SU-DHL-6 (cell line): ENCODE measurements at regions not wholly inside any gene's neighbourhood (a gene's known extent, or its start where the extent isn't known, plus 50 kb on each side); places are given as distances from the start of the nearest gene placed in this dataset.

Source experiments
- H2AFZ ChIP-seq: fragments of 200-600 bp; sonication (generic); 2 replicates; pipeline ENCODE4 v1.6.1; 2014; ENCODE audit warnings: low read depth, mild to moderate bottlenecking, moderate library complexity, mixed read lengths, antibody characterized with exemption, low read length; ENCODE audit not compliant: severe bottlenecking
- H3F3A ChIP-seq: fragments of 200-600 bp; shearing (Covaris generic); 2 replicates; pipeline ENCODE4 v1.6.0; 2016; ENCODE audit warnings: antibody characterized with exemption, mild to moderate bottlenecking; ENCODE audit not compliant: insufficient read depth
- H3K27ac ChIP-seq: fragments of 200-600 bp; sonication (generic); 2 replicates; pipeline ENCODE4 v1.5.1; 2016; ENCODE audit warnings: low read depth, mild to moderate bottlenecking, low read length, moderate library complexity, mixed read lengths
- H3K27me3 ChIP-seq: fragments of 200-600 bp; sonication (generic), shearing (Covaris generic); 2 replicates; pipeline ENCODE4 v1.6.0; 2014; ENCODE audit warnings: mild to moderate bottlenecking, low read length
- H3K36me3 ChIP-seq: fragments of 200-600 bp; sonication (generic); 2 replicates; pipeline ENCODE4 v1.6.1; 2014; ENCODE audit warnings: mild to moderate bottlenecking, low read length, mixed read lengths
- H3K4me2 ChIP-seq: fragments of 300-600, 200-600 bp; shearing (Covaris generic), sonication (generic); 2 replicates; pipeline ENCODE4 v1.6.0; 2014; ENCODE audit warnings: low read length, low read depth, mild to moderate bottlenecking; ENCODE audit not compliant: poor library complexity, severe bottlenecking
- H3K4me3 ChIP-seq: fragments of 200-600 bp; sonication (generic); 2 replicates; pipeline ENCODE4 v1.5.1; 2014; ENCODE audit warnings: antibody characterized with exemption, low read length, mild to moderate bottlenecking, mixed read lengths; ENCODE audit not compliant: insufficient read depth, poor library complexity, severe bottlenecking
- H3K79me2 ChIP-seq: fragments of 200-600 bp; sonication (generic); 2 replicates; pipeline ENCODE4 v1.6.1; 2014; ENCODE audit warnings: mild to moderate bottlenecking, low read length, moderate library complexity; ENCODE audit not compliant: insufficient read depth
- H3K9ac ChIP-seq: fragments of 200-600 bp; sonication (generic); 2 replicates; pipeline ENCODE4 v1.7.0; 2014; ENCODE audit warnings: mild to moderate bottlenecking, low read length
- H3K9me2 ChIP-seq: fragments of 200-600 bp; sonication (generic); replicated peaks from 2 replicates; pipeline ENCODE4 v1.6.1; 2014; ENCODE audit warnings: low read length; ENCODE audit not compliant: insufficient read depth
- H3K9me3 ChIP-seq: fragments of 200-600 bp; sonication (generic); 2 replicates; pipeline ENCODE4 v1.6.1; 2014; ENCODE audit warnings: low read length, mixed read lengths; ENCODE audit not compliant: insufficient read depth
- H4K20me1 ChIP-seq: fragments of 200-600 bp; sonication (generic); 2 replicates; pipeline ENCODE4 v1.6.1; 2014; ENCODE audit warnings: low read depth, mild to moderate bottlenecking, antibody characterized with exemption, low read length, moderate library complexity, mixed read lengths
- EZH2phosphoT487 ChIP-seq: fragments of 200-600 bp; sonication (generic), shearing (Covaris generic); conservative IDR thresholded peaks from 2 replicates; pipeline ENCODE4 v1.6.1; 2018; ENCODE audit warnings: mild to moderate bottlenecking, antibody characterized with exemption, low read length, moderate library complexity, mixed read lengths
- TF ChIP-seq, protein P1 (sequence below): fragments of 200-600 bp; sonication (generic); IDR thresholded peaks from one replicate; pipeline ENCODE4 v1.5.1; 2017; ENCODE audit warnings: antibody characterized with exemption, mild to moderate bottlenecking, low read length, moderate library complexity; ENCODE audit not compliant: insufficient read depth, poor library complexity, severe bottlenecking

DNA sequence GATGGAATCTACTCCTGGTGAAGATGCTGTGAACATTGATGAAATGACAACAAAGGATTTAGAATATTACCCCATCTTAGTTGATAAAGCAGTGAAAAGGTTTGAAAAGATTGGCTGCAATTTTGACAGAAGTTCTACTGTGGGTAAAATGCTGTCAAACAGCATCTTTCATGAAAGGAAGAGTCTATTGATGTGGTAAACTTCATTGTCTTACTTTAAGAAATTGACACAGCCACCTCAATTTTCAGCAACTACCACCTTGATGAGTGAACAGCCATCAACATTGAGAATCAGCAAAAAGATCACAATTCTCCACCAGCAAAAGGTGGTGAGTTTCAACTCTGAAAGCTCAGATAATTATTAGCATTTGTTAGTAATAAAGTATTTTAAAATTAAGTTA lies 310.3 kb upstream of the RBMS1 start:
- Histone ChIP-seq H3F3A (no peaks in the 10 kb centered on the region), H3K9me3 (no peaks in the 10 kb centered on the region), H3K27me3 (no peaks in the 10 kb centered on the region), H3K4me2 (no peak overlapping the region), H3K4me3 (no peak overlapping the region), H3K9ac (no peak overlapping the region), H2AFZ (no peak overlapping the region), H3K36me3 (no peaks in the 10 kb centered on the region), H4K20me1 (no peaks in the 10 kb centered on the region), H3K79me2 (no peaks in the 10 kb centered on the region), H3K27ac (no peak overlapping the region), H3K9me2 (no peaks in the 10 kb centered on the region)
- TF ChIP-seq, protein P1, sequence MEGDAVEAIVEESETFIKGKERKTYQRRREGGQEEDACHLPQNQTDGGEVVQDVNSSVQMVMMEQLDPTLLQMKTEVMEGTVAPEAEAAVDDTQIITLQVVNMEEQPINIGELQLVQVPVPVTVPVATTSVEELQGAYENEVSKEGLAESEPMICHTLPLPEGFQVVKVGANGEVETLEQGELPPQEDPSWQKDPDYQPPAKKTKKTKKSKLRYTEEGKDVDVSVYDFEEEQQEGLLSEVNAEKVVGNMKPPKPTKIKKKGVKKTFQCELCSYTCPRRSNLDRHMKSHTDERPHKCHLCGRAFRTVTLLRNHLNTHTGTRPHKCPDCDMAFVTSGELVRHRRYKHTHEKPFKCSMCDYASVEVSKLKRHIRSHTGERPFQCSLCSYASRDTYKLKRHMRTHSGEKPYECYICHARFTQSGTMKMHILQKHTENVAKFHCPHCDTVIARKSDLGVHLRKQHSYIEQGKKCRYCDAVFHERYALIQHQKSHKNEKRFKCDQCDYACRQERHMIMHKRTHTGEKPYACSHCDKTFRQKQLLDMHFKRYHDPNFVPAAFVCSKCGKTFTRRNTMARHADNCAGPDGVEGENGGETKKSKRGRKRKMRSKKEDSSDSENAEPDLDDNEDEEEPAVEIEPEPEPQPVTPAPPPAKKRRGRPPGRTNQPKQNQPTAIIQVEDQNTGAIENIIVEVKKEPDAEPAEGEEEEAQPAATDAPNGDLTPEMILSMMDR, result no peak
- TF ChIP-seq EZH2phosphoT487, result no peak

DNA sequence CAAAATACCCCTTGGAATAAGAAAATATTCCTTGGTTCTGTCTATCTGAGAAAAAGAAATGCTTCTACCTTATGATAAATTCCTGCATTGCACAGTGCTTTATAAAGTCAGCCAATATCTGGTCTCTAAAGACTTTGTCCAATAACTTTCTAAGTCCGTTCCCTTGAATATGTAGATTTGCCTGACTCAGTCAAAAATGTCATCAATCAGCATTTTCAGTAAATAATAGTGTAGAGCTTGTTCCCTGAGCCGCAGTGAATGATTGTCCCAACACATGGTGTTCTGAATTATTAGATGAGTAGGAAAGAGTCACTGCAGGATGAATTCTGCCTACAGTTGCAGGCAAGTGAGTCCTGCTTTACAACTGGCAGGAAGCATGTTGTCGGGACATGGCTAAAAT lies 316.8 kb upstream of the RBMS1 start:
- TF ChIP-seq EZH2phosphoT487, result no peak
- TF ChIP-seq, protein P1, result no peak
- no peak overlapping the region for H2AFZ ChIP-seq
- no peak overlapping the region for H3K27ac ChIP-seq
- H3K9me2 ChIP-seq, result no peaks in the 10 kb centered on the region
- no peak overlapping the region for H3K9ac ChIP-seq
- no peaks in the 10 kb centered on the region for H3K36me3 ChIP-seq
- no peak overlapping the region for H3K4me2 ChIP-seq
- no peaks in the 10 kb centered on the region for H3K9me3 ChIP-seq
- H3F3A ChIP-seq, result no peaks in the 10 kb centered on the region
- no peak overlapping the region for H3K4me3 ChIP-seq
- no peaks in the 10 kb centered on the region for H4K20me1 ChIP-seq
- H3K79me2 ChIP-seq, result no peaks in the 10 kb centered on the region
- no peaks in the 10 kb centered on the region for H3K27me3 ChIP-seq

DNA sequence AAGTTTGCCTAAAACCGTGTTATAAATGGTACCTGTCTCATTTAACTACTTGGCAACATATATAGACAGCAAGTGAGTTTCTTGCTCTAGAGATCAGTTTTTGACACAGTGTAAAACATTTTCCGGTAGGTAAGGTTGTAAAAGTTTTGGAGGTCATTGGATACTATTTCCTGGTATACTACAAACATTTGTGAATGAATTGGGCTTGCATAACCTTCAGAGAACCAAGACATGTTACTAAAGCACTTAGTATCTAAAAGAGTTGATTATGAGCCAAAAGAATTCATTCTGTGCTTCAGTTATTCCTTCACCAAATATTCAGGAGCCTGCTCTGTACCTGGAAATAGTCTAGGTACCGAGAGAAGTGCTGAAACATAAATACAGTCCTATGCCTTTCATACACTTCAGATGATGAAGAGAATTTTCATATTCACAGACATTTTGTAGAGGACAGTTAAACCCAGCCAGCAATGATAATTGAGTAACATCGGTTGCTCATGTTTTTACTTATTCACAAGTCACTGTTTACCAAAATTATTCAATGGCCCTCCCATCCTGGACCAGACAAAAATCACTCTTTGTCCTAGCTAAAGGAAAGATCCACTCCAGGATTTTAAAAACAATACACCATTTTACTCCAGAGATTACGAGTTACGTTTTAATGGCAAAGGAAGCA lies 319.4 kb upstream of the RBMS1 start:
- Histone ChIP-seq H4K20me1 (no peaks in the 10 kb centered on the region), H3K36me3 (no peaks in the 10 kb centered on the region), H3K9me3 (no peaks in the 10 kb centered on the region), H3K9me2 (no peaks in the 10 kb centered on the region), H3F3A (no peaks in the 10 kb centered on the region), H3K79me2 (no peaks in the 10 kb centered on the region), H2AFZ (no peak overlapping the region), H3K27ac (no peak overlapping the region), H3K9ac (no peak overlapping the region), H3K27me3 (no peaks in the 10 kb centered on the region), H3K4me2 (no peak overlapping the region), H3K4me3 (no peak overlapping the region)
- TF ChIP-seq, protein P1, result no peak
